Right atrium auricular region (tissue), 2 donors: ENCODE measurements at regions not wholly inside any gene's neighbourhood (a gene's known extent, or its start where the extent isn't known, plus 50 kb on each side); places are given as distances from the start of the nearest gene placed in this dataset.
"Not testable (repeated sequence)": the region's sequence is repeated elsewhere in the genome, so short reads cannot be mapped to it uniquely, and the experiment has no call there.

Experiments
- DNase-seq: peaks from one replicate; pipeline ENCODE4 v3.0.0-alpha.2; 2019; ENCODE audit warnings: low spot score
- H3K27ac ChIP-seq, 2 donors: fragments of 200-600 bp; sonication (generic); 1 replicate in 1 of 2; 2 replicates in 1 of 2; pipeline ENCODE4 v1.5.1; 2016 to 2019
- H3K27me3 ChIP-seq, 2 donors: fragments of 200-600 bp; sonication (generic); one replicate each; pipeline versions ENCODE4 v1.5.1 to v1.6.0; 2017 to 2019
- H3K36me3 ChIP-seq: fragments of 200-600 bp; sonication (generic); one replicate; pipeline ENCODE4 v1.5.1; 2016
- H3K4me1 ChIP-seq, 2 donors: fragments of 200-600 bp; sonication (generic); one replicate each; pipeline versions ENCODE4 v1.5.1 to v1.6.0; 2017 to 2019
- H3K4me3 ChIP-seq, 2 donors: fragments of 200-600 bp; sonication (generic); 1 replicate in 1 of 2; 2 replicates in 1 of 2; pipeline ENCODE4 v1.5.1; 2017 to 2019; ENCODE audit warnings: mild to moderate bottlenecking in 1 of 2, moderate library complexity in 1 of 2
- H3K9me3 ChIP-seq, 2 donors: fragments of 200-600 bp; sonication (generic); one replicate each; pipeline ENCODE4 v1.5.1; 2019
- TF ChIP-seq, protein P1 (sequence below), 2 donors: fragments of 200-600 bp; sonication (generic); IDR thresholded peaks; one replicate each; pipeline ENCODE4 v1.5.1; 2019; ENCODE audit warnings: antibody characterized with exemption in 2 of 2

GRCh38 chr3:38957296-38957695 lies 94.4 kb downstream of the SCN11A start:
- H3K4me1 ChIP-seq = no peaks in the 10 kb centered on the region
- TF ChIP-seq, protein P1, sequence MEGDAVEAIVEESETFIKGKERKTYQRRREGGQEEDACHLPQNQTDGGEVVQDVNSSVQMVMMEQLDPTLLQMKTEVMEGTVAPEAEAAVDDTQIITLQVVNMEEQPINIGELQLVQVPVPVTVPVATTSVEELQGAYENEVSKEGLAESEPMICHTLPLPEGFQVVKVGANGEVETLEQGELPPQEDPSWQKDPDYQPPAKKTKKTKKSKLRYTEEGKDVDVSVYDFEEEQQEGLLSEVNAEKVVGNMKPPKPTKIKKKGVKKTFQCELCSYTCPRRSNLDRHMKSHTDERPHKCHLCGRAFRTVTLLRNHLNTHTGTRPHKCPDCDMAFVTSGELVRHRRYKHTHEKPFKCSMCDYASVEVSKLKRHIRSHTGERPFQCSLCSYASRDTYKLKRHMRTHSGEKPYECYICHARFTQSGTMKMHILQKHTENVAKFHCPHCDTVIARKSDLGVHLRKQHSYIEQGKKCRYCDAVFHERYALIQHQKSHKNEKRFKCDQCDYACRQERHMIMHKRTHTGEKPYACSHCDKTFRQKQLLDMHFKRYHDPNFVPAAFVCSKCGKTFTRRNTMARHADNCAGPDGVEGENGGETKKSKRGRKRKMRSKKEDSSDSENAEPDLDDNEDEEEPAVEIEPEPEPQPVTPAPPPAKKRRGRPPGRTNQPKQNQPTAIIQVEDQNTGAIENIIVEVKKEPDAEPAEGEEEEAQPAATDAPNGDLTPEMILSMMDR (IDR thresholded peaks at IDR 0.05) = no peak
- no peaks in the 10 kb centered on the region for H3K9me3 ChIP-seq
- no peaks in the 10 kb centered on the region for H3K36me3 ChIP-seq
- H3K27me3 ChIP-seq = no peaks in the 10 kb centered on the region
- no peak overlapping the region for H3K27ac ChIP-seq
- no peak overlapping the region for H3K4me3 ChIP-seq
- no peak for DNase-seq

DNA sequence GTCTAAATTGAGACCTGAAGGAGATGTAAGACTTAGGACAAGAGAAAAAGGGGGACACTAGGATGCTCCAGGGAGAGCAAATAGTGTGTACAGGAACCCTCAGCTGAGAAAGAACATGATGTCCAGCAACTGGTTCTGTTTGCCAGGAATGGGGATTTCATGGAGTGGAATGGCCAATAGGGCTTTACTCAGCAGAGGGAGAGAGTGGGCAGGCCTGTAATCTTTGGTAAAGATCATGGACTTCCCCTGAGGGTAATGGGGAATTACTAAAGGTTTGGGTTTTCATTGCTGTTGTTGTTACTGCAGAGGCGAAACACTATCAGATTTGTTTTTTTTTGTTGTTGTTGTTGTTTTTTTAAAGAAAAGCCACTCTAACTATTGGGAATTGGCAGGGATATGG lies 99.0 kb downstream of the SCN11A start:
- DNase-seq = no peak
- no peak overlapping the region for H3K4me3 ChIP-seq
- no peaks in the 10 kb centered on the region for H3K9me3 ChIP-seq
- no peaks in the 10 kb centered on the region for H3K4me1 ChIP-seq
- no peak overlapping the region for H3K27ac ChIP-seq
- TF ChIP-seq, protein P1 (IDR thresholded peaks at IDR 0.05) = no peak
- H3K36me3 ChIP-seq = no peaks in the 10 kb centered on the region
- H3K27me3 ChIP-seq = no peaks in the 10 kb centered on the region

GRCh38 chr3:38951167-38951566 lies 100.6 kb downstream of the SCN11A start:
- not testable (repeated sequence) for H3K4me3 ChIP-seq, H3K27me3 ChIP-seq, H3K36me3 ChIP-seq, H3K4me1 ChIP-seq, H3K9me3 ChIP-seq, H3K27ac ChIP-seq, DNase-seq

GRCh38 chr3:38950581-38950980 lies 101.2 kb downstream of the SCN11A start:
- H3K36me3 ChIP-seq = no peaks in the 10 kb centered on the region
- H3K4me1 ChIP-seq = no peaks in the 10 kb centered on the region
- DNase-seq = no peak
- H3K9me3 ChIP-seq = no peaks in the 10 kb centered on the region
- TF ChIP-seq, protein P1 (IDR thresholded peaks at IDR 0.05) = no peak
- H3K27ac ChIP-seq = no peak overlapping the region
- no peak overlapping the region for H3K4me3 ChIP-seq
- H3K27me3 ChIP-seq = no peaks in the 10 kb centered on the region

DNA sequence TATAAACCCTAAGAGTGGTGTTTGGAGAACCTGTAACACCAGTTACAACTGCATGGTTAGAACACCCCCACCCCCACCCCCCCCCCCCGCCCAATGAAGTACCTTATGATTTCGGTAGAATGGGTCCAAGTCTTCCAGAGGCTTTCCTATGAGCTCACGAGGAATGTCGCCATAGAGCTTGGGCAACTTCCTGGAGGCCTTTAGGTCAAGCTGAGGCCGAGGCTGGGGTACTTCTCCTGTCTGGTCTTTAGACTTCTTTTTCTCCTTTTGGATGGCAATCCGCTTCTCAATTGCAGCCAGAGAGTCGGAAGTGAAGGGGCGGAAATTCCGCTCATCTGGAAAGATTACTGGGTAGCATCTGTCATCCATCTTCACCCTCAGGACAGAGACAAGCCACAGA lies 101.8 kb downstream of the SCN11A start:
- Histone ChIP-seq H3K27ac (no peak overlapping the region), H3K4me1 (no peaks in the 10 kb centered on the region), H3K27me3 (no peaks in the 10 kb centered on the region), H3K36me3 (no peaks in the 10 kb centered on the region), H3K4me3 (no peak overlapping the region), H3K9me3 (no peaks in the 10 kb centered on the region)
- DNase-seq = no peak
- TF ChIP-seq, protein P1 (IDR thresholded peaks at IDR 0.05) = no peak

DNA sequence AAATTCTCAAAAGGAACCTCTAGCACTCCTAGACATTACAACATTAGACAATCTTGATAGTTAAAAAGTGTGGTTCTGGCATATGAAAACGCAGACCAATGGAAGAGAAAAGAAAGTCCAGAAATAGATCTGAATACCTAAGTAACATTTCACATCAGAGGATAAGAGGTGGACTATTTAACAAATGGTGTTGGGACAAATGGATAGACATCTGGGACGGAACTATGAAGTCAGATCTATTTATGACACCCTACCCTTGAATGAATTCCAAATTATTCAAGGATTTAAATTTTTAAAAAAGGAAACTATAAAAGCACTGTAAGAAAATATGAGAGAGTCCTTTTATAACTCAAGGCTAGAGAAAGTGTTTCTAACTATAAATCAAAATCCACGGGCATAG lies 111.3 kb downstream of the SCN11A start:
- no peak overlapping the region for H3K4me3 ChIP-seq
- H3K27ac ChIP-seq = no peak overlapping the region
- H3K4me1 ChIP-seq = no peaks in the 10 kb centered on the region
- H3K27me3 ChIP-seq = no peaks in the 10 kb centered on the region
- no peak for DNase-seq
- TF ChIP-seq, protein P1 (IDR thresholded peaks at IDR 0.05) = no peak
- H3K36me3 ChIP-seq = no peaks in the 10 kb centered on the region
- H3K9me3 ChIP-seq = peaks cover 0 to 13% of the 10 kb centered on the region in 2 donors
